ENCODE measurements at regions not wholly inside any gene's neighbourhood (a gene's known extent, or its start where the extent isn't known, plus 50 kb on each side); places are given as distances from the start of the nearest gene placed in this dataset.
"Not testable (repeated sequence)": the region's sequence is repeated elsewhere in the genome, so short reads cannot be mapped to it uniquely, and the experiment has no call there.

- TF ChIP-seq CTCF (conservative IDR thresholded peaks at IDR 0.05; ENCODE audit: control insufficient read depth, insufficient read depth, low read depth, low read length): no peak
- no peak for DNase-seq (ENCODE audit: low read depth)
- H3K4me3 ChIP-seq (ENCODE audit: control insufficient read depth, low read depth, low read length): no peak overlapping the region
Observed at GRCh38 chr14:98928418-98928817, 343.6 kb downstream of the BCL11B start.

- no peak for DNase-seq (ENCODE audit: low read depth)
- no peak for TF ChIP-seq CTCF (conservative IDR thresholded peaks at IDR 0.05; ENCODE audit: control insufficient read depth, insufficient read depth, low read depth, low read length)
- no peak overlapping the region for H3K4me3 ChIP-seq (ENCODE audit: control insufficient read depth, low read depth, low read length)
Observed at GRCh38 chr14:98931126-98931525, 340.9 kb downstream of the BCL11B start.

- H3K4me3 ChIP-seq (ENCODE audit: control insufficient read depth, low read depth, low read length): no peak overlapping the region
- TF ChIP-seq CTCF (conservative IDR thresholded peaks at IDR 0.05; ENCODE audit: control insufficient read depth, insufficient read depth, low read depth, low read length): no peak
- DNase-seq (ENCODE audit: low read depth): no peak
Observed at GRCh38 chr14:98931911-98932310, 340.1 kb downstream of the BCL11B start.

- TF ChIP-seq CTCF (conservative IDR thresholded peaks at IDR 0.05; ENCODE audit: control insufficient read depth, insufficient read depth, low read depth, low read length): no peak
- H3K4me3 ChIP-seq (ENCODE audit: control insufficient read depth, low read depth, low read length): no peak overlapping the region
- no peak for DNase-seq (ENCODE audit: low read depth)
Observed at GRCh38 chr14:98932431-98933325, 339.3 kb downstream of the BCL11B start.

- DNase-seq (ENCODE audit: low read depth); H3K4me3 ChIP-seq (ENCODE audit: control insufficient read depth, low read depth, low read length): not testable (repeated sequence)
Observed at GRCh38 chr14:98934569-98934968, 337.4 kb downstream of the BCL11B start.

GRCh38 chr14:98935921-98936320 lies 336.1 kb downstream of the BCL11B start:
- DNase-seq (ENCODE audit: low read depth): no peak
- H3K4me3 ChIP-seq (ENCODE audit: control insufficient read depth, low read depth, low read length): no peak overlapping the region
- no peak for TF ChIP-seq CTCF (conservative IDR thresholded peaks at IDR 0.05; ENCODE audit: control insufficient read depth, insufficient read depth, low read depth, low read length)

GRCh38 chr14:98937021-98937420 lies 335.0 kb downstream of the BCL11B start:
- DNase-seq (ENCODE audit: low read depth): no peak
- H3K4me3 ChIP-seq (ENCODE audit: control insufficient read depth, low read depth, low read length): no peak overlapping the region
- no peak for TF ChIP-seq CTCF (conservative IDR thresholded peaks at IDR 0.05; ENCODE audit: control insufficient read depth, insufficient read depth, low read depth, low read length)

All from fibroblast of mammary gland (primary cell).